ENCODE measurements at regions not wholly inside any gene's neighbourhood (a gene's known extent, or its start where the extent isn't known, plus 50 kb on each side); places are given as distances from the start of the nearest gene placed in this dataset.

DNA sequence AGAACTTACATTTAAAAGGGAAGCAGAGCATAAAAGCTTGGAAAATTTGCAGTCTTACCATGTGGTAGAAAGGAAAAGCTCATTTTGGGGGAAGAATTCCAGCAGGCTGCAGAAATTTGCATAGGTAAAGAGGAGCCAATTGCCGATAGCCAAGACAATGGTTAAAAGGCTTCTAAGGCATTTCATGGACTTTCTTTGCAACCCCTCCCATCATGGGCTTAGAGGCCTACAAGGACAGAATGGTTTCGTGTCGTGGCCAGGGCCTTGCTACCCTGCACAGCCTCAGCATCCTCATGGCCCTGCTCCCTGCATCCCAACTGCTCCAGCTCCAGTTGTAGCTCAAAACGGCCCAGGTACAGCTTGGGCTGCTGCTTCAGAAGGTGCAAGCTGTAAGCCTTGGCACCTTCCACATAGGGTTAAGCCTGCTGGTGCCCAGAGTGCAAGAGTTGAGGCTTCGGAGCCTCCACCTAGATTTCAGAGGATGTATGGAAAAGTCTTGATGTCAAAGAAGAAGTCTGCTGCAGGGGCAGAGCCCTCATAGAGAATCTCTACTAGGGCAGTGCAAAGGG lies 420.3 kb downstream of the PCDH17 start:
- Histone ChIP-seq H3K9me3 (ENCODE audit: control insufficient read depth, low read depth, low read length) (no peaks in the 10 kb centered on the region), H3K4me1 (ENCODE audit: control insufficient read depth, low read depth, low read length) (peaks cover 5% of the 10 kb centered on the region), H3K4me3 (ENCODE audit: low read length) (no peak overlapping the region), H3K9ac (ENCODE audit: low read length) (no peak overlapping the region), H3K27me3 (ENCODE audit: control insufficient read depth, insufficient read depth, low read length) (no peaks in the 10 kb centered on the region), H3K27ac (ENCODE audit: low read length) (no peak overlapping the region), H3K36me3 (ENCODE audit: control insufficient read depth, low read depth, low read length) (no peaks in the 10 kb centered on the region)

- Histone ChIP-seq H3K9ac (ENCODE audit: low read length) (no peak overlapping the region), H3K4me3 (ENCODE audit: low read length) (no peak overlapping the region), H3K27me3 (ENCODE audit: control insufficient read depth, insufficient read depth, low read length) (no peaks in the 10 kb centered on the region)
Observed at GRCh38 chr13:58056426-58056825, 424.9 kb downstream of the PCDH17 start.

GRCh38 chr13:58059624-58060023 lies 428.1 kb downstream of the PCDH17 start:
- no peak overlapping the region for H3K9ac ChIP-seq (ENCODE audit: low read length)
- H3K4me1 ChIP-seq (ENCODE audit: control insufficient read depth, low read depth, low read length): no peaks in the 10 kb centered on the region
- no peaks in the 10 kb centered on the region for H3K9me3 ChIP-seq (ENCODE audit: control insufficient read depth, low read depth, low read length)
- H3K36me3 ChIP-seq (ENCODE audit: control insufficient read depth, low read depth, low read length): no peaks in the 10 kb centered on the region
- H3K27ac ChIP-seq (ENCODE audit: low read length): no peak overlapping the region
- H3K4me3 ChIP-seq (ENCODE audit: low read length): no peak overlapping the region
- H3K27me3 ChIP-seq (ENCODE audit: control insufficient read depth, insufficient read depth, low read length): no peaks in the 10 kb centered on the region

More at GRCh38 chr13:58056426-58056825, 424.9 kb downstream of the PCDH17 start:
- no peak overlapping the region for H3K27ac ChIP-seq (ENCODE audit: low read length)
- no peaks in the 10 kb centered on the region for H3K9me3 ChIP-seq (ENCODE audit: control insufficient read depth, low read depth, low read length)
- H3K36me3 ChIP-seq (ENCODE audit: control insufficient read depth, low read depth, low read length): no peaks in the 10 kb centered on the region
- H3K4me1 ChIP-seq (ENCODE audit: control insufficient read depth, low read depth, low read length): peaks cover 3% of the 10 kb centered on the region

GRCh38 chr13:58080806-58081205 lies 449.3 kb downstream of the PCDH17 start:
- H3K4me3 ChIP-seq (ENCODE audit: low read length): no peak overlapping the region

GRCh38 chr13:58081301-58081820 lies 449.8 kb downstream of the PCDH17 start:
- no peaks in the 10 kb centered on the region for H3K27me3 ChIP-seq (ENCODE audit: control insufficient read depth, insufficient read depth, low read length)
- no peak overlapping the region for H3K4me3 ChIP-seq (ENCODE audit: low read length)
- no peak overlapping the region for H3K27ac ChIP-seq (ENCODE audit: low read length)
- no peak overlapping the region for H3K9ac ChIP-seq (ENCODE audit: low read length)
- no peaks in the 10 kb centered on the region for H3K36me3 ChIP-seq (ENCODE audit: control insufficient read depth, low read depth, low read length)
- no peaks in the 10 kb centered on the region for H3K9me3 ChIP-seq (ENCODE audit: control insufficient read depth, low read depth, low read length)
- peaks cover 12% of the 10 kb centered on the region for H3K4me1 ChIP-seq (ENCODE audit: control insufficient read depth, low read depth, low read length)

More at GRCh38 chr13:58080806-58081205, 449.3 kb downstream of the PCDH17 start:
- Histone ChIP-seq H3K27me3 (ENCODE audit: control insufficient read depth, insufficient read depth, low read length) (no peaks in the 10 kb centered on the region), H3K27ac (ENCODE audit: low read length) (no peak overlapping the region), H3K9me3 (ENCODE audit: control insufficient read depth, low read depth, low read length) (no peaks in the 10 kb centered on the region), H3K4me1 (ENCODE audit: control insufficient read depth, low read depth, low read length) (peaks cover 12% of the 10 kb centered on the region), H3K36me3 (ENCODE audit: control insufficient read depth, low read depth, low read length) (no peaks in the 10 kb centered on the region), H3K9ac (ENCODE audit: low read length) (no peak overlapping the region)

DNA sequence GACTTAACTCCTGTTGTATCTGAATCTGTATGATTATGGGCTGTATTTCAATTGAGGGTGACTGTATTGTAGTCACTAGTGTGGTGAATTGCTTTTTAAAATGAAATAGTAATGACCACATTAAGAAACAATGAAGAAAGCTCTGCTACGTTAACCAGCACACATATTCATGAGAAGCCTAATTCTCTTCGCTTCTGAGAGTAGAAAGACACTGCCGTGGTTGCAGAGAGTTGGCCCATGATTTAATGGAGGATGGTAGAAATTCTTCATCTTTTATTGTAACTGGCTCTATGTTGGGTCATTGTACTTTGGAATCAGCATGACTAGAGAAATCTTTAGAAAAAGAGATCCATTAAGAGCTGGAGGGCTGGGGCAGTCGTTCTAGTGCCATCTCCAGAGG lies 451.5 kb downstream of the PCDH17 start:
- Histone ChIP-seq H3K9ac (ENCODE audit: low read length) (no peak overlapping the region), H3K4me3 (ENCODE audit: low read length) (no peak overlapping the region), H3K9me3 (ENCODE audit: control insufficient read depth, low read depth, low read length) (no peaks in the 10 kb centered on the region), H3K36me3 (ENCODE audit: control insufficient read depth, low read depth, low read length) (no peaks in the 10 kb centered on the region), H3K27ac (ENCODE audit: low read length) (no peak overlapping the region), H3K4me1 (ENCODE audit: control insufficient read depth, low read depth, low read length) (peaks cover 12% of the 10 kb centered on the region), H3K27me3 (ENCODE audit: control insufficient read depth, insufficient read depth, low read length) (no peaks in the 10 kb centered on the region)

DNA sequence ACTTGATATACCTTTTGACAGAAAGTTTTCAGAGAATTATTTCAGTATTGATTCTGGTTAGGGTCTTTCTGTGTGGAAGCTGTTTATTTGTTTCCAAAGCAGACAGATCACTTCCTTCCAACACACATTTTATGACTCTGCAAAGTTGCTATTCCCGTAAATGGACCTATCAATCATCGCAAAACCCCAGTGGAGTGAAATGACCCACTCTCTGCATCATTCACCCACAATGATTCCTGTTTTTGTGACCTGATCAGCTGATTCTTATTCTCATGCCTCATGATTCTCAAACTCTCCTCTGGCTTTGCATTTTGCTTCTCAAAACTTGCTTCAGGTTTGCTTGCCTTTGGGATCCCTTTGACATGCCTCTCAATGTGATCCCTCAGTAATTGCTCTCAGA lies 453.7 kb downstream of the PCDH17 start:
- H3K4me3 ChIP-seq (ENCODE audit: low read length): no peak overlapping the region
- no peaks in the 10 kb centered on the region for H3K36me3 ChIP-seq (ENCODE audit: control insufficient read depth, low read depth, low read length)
- H3K9me3 ChIP-seq (ENCODE audit: control insufficient read depth, low read depth, low read length): no peaks in the 10 kb centered on the region
- H3K4me1 ChIP-seq (ENCODE audit: control insufficient read depth, low read depth, low read length): peaks cover 12% of the 10 kb centered on the region
- no peak overlapping the region for H3K9ac ChIP-seq (ENCODE audit: low read length)
- H3K27ac ChIP-seq (ENCODE audit: low read length): no peak overlapping the region
- H3K27me3 ChIP-seq (ENCODE audit: control insufficient read depth, insufficient read depth, low read length): no peaks in the 10 kb centered on the region

DNA sequence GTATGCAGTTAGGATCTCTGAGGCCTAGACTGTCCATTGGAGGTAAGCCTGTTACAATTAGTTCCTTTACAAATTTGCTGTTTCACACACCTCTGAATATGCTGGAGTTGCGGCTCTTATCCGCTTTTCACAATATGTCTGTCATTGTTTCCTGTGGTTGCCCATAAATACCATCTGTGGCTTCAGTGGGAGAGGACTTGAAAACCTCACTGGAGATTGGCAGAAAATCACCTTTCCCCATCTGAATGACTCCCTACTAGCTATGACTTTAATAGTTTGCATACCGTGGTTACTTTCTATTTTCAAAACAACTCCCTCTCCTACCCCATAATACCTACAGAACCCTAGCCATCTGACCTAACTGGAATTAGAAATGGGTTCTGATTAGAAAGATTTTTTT lies 454.3 kb downstream of the PCDH17 start:
- no peaks in the 10 kb centered on the region for H3K36me3 ChIP-seq (ENCODE audit: control insufficient read depth, low read depth, low read length)
- no peaks in the 10 kb centered on the region for H3K9me3 ChIP-seq (ENCODE audit: control insufficient read depth, low read depth, low read length)
- no peak overlapping the region for H3K4me3 ChIP-seq (ENCODE audit: low read length)
- peaks cover 9% of the 10 kb centered on the region for H3K4me1 ChIP-seq (ENCODE audit: control insufficient read depth, low read depth, low read length)
- no peaks in the 10 kb centered on the region for H3K27me3 ChIP-seq (ENCODE audit: control insufficient read depth, insufficient read depth, low read length)
- H3K9ac ChIP-seq (ENCODE audit: low read length): no peak overlapping the region
- no peak overlapping the region for H3K27ac ChIP-seq (ENCODE audit: low read length)

DNA sequence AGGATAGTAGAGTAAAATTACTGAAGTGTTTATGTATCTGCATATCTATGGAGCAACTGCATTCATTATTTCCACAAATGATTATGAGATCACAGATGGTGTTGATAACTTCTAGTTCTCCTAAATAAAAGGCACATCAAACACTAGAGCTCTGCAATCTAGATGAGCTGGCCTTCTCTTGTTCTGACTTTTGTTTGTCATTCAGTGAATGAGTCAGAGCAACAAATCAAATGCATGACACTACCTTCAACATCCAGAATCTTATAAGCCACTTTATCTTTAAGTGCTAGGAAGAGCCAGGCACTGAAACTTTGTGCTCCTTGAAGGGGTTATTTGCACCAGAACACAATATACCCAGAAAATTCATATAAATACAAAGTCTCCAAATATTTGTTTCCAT lies 456.0 kb downstream of the PCDH17 start:
- no peaks in the 10 kb centered on the region for H3K9me3 ChIP-seq (ENCODE audit: control insufficient read depth, low read depth, low read length)
- H3K4me1 ChIP-seq (ENCODE audit: control insufficient read depth, low read depth, low read length): no peaks in the 10 kb centered on the region
- H3K9ac ChIP-seq (ENCODE audit: low read length): no peak overlapping the region
- H3K4me3 ChIP-seq (ENCODE audit: low read length): no peak overlapping the region
- H3K36me3 ChIP-seq (ENCODE audit: control insufficient read depth, low read depth, low read length): no peaks in the 10 kb centered on the region
- H3K27me3 ChIP-seq (ENCODE audit: control insufficient read depth, insufficient read depth, low read length): no peaks in the 10 kb centered on the region
- H3K27ac ChIP-seq (ENCODE audit: low read length): no peak overlapping the region

DNA sequence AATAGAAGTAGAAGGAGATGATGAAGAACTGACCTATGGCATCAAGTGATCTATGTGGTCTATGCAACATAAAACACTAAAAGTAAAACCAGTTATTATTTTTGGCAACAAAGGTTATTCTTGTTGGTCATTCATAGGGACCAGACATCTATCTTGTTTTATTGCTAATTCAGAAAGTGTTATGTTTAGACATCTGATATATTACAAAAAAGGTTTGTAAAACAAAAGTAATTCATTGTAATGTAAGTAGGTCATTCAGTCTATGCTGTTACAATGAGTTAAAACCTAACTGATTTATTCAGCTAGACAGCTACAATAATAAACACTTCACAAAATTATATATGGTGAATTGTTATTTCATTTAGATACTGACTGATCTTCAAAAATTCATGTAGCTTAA lies 461.9 kb downstream of the PCDH17 start:
- H3K4me1 ChIP-seq (ENCODE audit: control insufficient read depth, low read depth, low read length): no peaks in the 10 kb centered on the region
- H3K36me3 ChIP-seq (ENCODE audit: control insufficient read depth, low read depth, low read length): no peaks in the 10 kb centered on the region
- no peak overlapping the region for H3K9ac ChIP-seq (ENCODE audit: low read length)
- no peak overlapping the region for H3K27ac ChIP-seq (ENCODE audit: low read length)
- no peak overlapping the region for H3K4me3 ChIP-seq (ENCODE audit: low read length)
- H3K27me3 ChIP-seq (ENCODE audit: control insufficient read depth, insufficient read depth, low read length): no peaks in the 10 kb centered on the region
- no peaks in the 10 kb centered on the region for H3K9me3 ChIP-seq (ENCODE audit: control insufficient read depth, low read depth, low read length)

GRCh38 chr13:58097831-58098230 lies 466.3 kb downstream of the PCDH17 start:
- Histone ChIP-seq H3K27ac (ENCODE audit: low read length) (no peak overlapping the region), H3K36me3 (ENCODE audit: control insufficient read depth, low read depth, low read length) (no peaks in the 10 kb centered on the region), H3K4me3 (ENCODE audit: low read length) (no peak overlapping the region), H3K27me3 (ENCODE audit: control insufficient read depth, insufficient read depth, low read length) (no peaks in the 10 kb centered on the region), H3K9me3 (ENCODE audit: control insufficient read depth, low read depth, low read length) (no peaks in the 10 kb centered on the region), H3K9ac (ENCODE audit: low read length) (no peak overlapping the region), H3K4me1 (ENCODE audit: control insufficient read depth, low read depth, low read length) (no peaks in the 10 kb centered on the region)

- H3K27ac ChIP-seq (ENCODE audit: low read length): no peak overlapping the region
- no peaks in the 10 kb centered on the region for H3K36me3 ChIP-seq (ENCODE audit: control insufficient read depth, low read depth, low read length)
- H3K9ac ChIP-seq (ENCODE audit: low read length): no peak overlapping the region
- no peaks in the 10 kb centered on the region for H3K4me1 ChIP-seq (ENCODE audit: control insufficient read depth, low read depth, low read length)
- no peak overlapping the region for H3K4me3 ChIP-seq (ENCODE audit: low read length)
- H3K9me3 ChIP-seq (ENCODE audit: control insufficient read depth, low read depth, low read length): no peaks in the 10 kb centered on the region
- no peaks in the 10 kb centered on the region for H3K27me3 ChIP-seq (ENCODE audit: control insufficient read depth, insufficient read depth, low read length)
Observed at GRCh38 chr13:58119351-58119750, 487.8 kb downstream of the PCDH17 start.

Measured in iPS-18a (cell line).